ENCODE measurements at regions not wholly inside any gene's neighbourhood (a gene's known extent, or its start where the extent isn't known, plus 50 kb on each side); places are given as distances from the start of the nearest gene placed in this dataset.

- in situ Hi-C loops (cut with MboI; ENCODE audit: low sequenced_read_pairs) (no loop called here), intact Hi-C loops (cut with micrococcal nuclease) (no loop called here), dilution Hi-C loops (cut with HindIII; ENCODE audit: low sequenced_read_pairs, unreplicated experiment) (no loop called here)
- Histone ChIP-seq H2AFZ (replicated peaks; ENCODE audit: low read length, poor library complexity) (no peak overlapping the region), H4K20me1 (ENCODE audit: insufficient read depth, low read length) (no peaks in the 10 kb centered on the region), H3K36me3 (ENCODE audit: control insufficient read depth, insufficient read depth, low read length) (no peaks in the 10 kb centered on the region), H3K9me1 (ENCODE audit: insufficient read depth, low read length) (no peaks in the 10 kb centered on the region), H3K4ac (ENCODE audit: low read depth, low read length) (no peak overlapping the region), H2AK5ac (ENCODE audit: low read depth, low read length) (no peak overlapping the region), H3K9ac (ENCODE audit: low read depth, low read length) (no peak overlapping the region), H4K91ac (ENCODE audit: insufficient read depth, low read depth, low read length) (no peak overlapping the region), H2BK120ac (ENCODE audit: low read depth, low read length) (no peak overlapping the region), H2BK5ac (ENCODE audit: low read depth, low read length, poor library complexity, severe bottlenecking) (no peak overlapping the region), H3K18ac (ENCODE audit: low read depth, low read length) (no peak overlapping the region), H3K56ac (ENCODE audit: extremely low read depth, insufficient read depth, low read length) (no peak overlapping the region), H2AK9ac (replicated peaks; ENCODE audit: low read depth, low read length, poor library complexity) (no peak overlapping the region), H2BK20ac (ENCODE audit: low read depth, low read length) (no peak overlapping the region), H2BK15ac (ENCODE audit: low read depth, low read length) (no peak overlapping the region), H3K79me1 (ENCODE audit: low read depth in 1 of 2, low read length in 2 of 2) (no peaks in the 10 kb centered on the region), H3K23ac (ENCODE audit: low read depth, low read length) (no peak overlapping the region), H4K8ac (ENCODE audit: low read depth in 2 of 2, low read length in 2 of 2) (no peak overlapping the region), H3K4me3 (ENCODE audit: insufficient read depth, low read depth, low read length) (no peak overlapping the region), H3K14ac (replicated peaks; ENCODE audit: low read depth, low read length) (no peak overlapping the region), H3K4me1 (ENCODE audit: control insufficient read depth, insufficient read depth, low read length) (peaks cover 2% of the 10 kb centered on the region; the same call in 1 of the 2 replicates), H4K5ac (ENCODE audit: low read depth, low read length) (no peak overlapping the region), H3K27me3 (ENCODE audit: control insufficient read depth, insufficient read depth, low read length) (peaks cover 5% of the 10 kb centered on the region), H3K9me3 (ENCODE audit: control insufficient read depth, insufficient read depth, low read length) (no peaks in the 10 kb centered on the region), H3K4me2 (ENCODE audit: low read depth, low read length) (no peak overlapping the region), H3K27ac (ENCODE audit: insufficient read depth, low read length) (no peak overlapping the region)
- no CpG with 5 or more reads among the region's 2 CpGs for WGBS, 2 experiments (ENCODE audit: extremely low coverage in 2 of 2, insufficient read length in 1 of 2)
- ATAC-seq (ENCODE audit: low read depth) (no peak), DNase-seq (no peak)
- TF ChIP-seq RCOR1 (IDR thresholded peaks at IDR 0.05; ENCODE audit: insufficient replicate concordance, low read length) (no peak), BHLHE40 (IDR thresholded peaks at IDR 0.05; ENCODE audit: low read depth, low read length) (no peak), RFX5 (IDR thresholded peaks at IDR 0.05; ENCODE audit: low read depth, low read length) (no peak), POLR2A (IDR thresholded peaks at IDR 0.05; ENCODE audit: low read depth, low read length) (no peak), MAZ (IDR thresholded peaks at IDR 0.05; ENCODE audit: borderline replicate concordance, low read depth, low read length) (no peak), FOS (IDR thresholded peaks at IDR 0.05; ENCODE audit: low read depth, low read length) (no peak), MAFK (IDR thresholded peaks at IDR 0.05; ENCODE audit: low read depth, low read length) (no peak), NFE2L2 (IDR thresholded peaks at IDR 0.05; ENCODE audit: low read depth, low read length) (no peak)
- TF ChIP-seq, protein P1, sequence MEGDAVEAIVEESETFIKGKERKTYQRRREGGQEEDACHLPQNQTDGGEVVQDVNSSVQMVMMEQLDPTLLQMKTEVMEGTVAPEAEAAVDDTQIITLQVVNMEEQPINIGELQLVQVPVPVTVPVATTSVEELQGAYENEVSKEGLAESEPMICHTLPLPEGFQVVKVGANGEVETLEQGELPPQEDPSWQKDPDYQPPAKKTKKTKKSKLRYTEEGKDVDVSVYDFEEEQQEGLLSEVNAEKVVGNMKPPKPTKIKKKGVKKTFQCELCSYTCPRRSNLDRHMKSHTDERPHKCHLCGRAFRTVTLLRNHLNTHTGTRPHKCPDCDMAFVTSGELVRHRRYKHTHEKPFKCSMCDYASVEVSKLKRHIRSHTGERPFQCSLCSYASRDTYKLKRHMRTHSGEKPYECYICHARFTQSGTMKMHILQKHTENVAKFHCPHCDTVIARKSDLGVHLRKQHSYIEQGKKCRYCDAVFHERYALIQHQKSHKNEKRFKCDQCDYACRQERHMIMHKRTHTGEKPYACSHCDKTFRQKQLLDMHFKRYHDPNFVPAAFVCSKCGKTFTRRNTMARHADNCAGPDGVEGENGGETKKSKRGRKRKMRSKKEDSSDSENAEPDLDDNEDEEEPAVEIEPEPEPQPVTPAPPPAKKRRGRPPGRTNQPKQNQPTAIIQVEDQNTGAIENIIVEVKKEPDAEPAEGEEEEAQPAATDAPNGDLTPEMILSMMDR (conservative IDR thresholded peaks at IDR 0.05; ENCODE audit: low read depth, low read length), result no peak
- POLR2A ChIA-PET (ENCODE audit: unreplicated experiment), result no interaction called here
- CTCF ChIA-PET, result no interaction called here
- BruUV-seq (replicated peaks), result no TSS peak
These were observed 248.1 kb upstream of the PLET1 start for GRCh38 chr11:112508750-112509149.
